CD4-positive, alpha-beta T cell treated with Interleukin-1 beta for 1 hour (primary cell): ENCODE measurements at regions not wholly inside any gene's neighbourhood (a gene's known extent, or its start where the extent isn't known, plus 50 kb on each side); places are given as distances from the start of the nearest gene placed in this dataset.

Experiments used
- DNase-seq, 2 donors: peaks; one replicate each; pipeline ENCODE4 v3.0.0-alpha.2; 2020 to 2022

GRCh38 chr17:15177343-15177742, 87.8 kb downstream of the PMP22 start:
- no peak for DNase-seq

GRCh38 chr17:15175356-15175755, 89.8 kb downstream of the PMP22 start:
- DNase-seq, result no peak

GRCh38 chr17:15171167-15172047, 93.7 kb downstream of the PMP22 start:
- peak; percentile 2 to 7 for DNase-seq

GRCh38 chr17:15169676-15170075, 95.5 kb downstream of the PMP22 start:
- no peak for DNase-seq

- DNase-seq, result no peak
Measured at GRCh38 chr17:15168379-15168778, 96.7 kb downstream of the PMP22 start.

DNA sequence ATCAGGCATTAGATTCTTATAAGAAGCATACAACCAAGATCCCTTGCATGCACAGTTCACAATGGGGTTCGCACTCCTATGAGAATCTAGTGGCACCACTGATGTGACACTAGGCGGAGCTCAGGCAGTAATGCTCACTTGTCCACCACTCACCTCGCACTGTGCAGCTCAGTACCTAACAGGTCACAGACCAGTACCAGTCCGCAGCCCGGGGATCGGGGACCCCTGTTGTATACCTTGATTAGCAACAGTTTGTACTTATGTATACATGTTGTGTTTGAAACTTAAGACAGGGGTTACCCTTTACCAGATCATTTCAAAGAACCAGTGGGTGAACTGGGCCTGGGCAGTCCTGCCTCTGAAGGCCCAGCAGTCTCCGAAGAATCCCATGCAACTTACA, 103.7 kb downstream of the PMP22 start:
- no peak for DNase-seq

DNA sequence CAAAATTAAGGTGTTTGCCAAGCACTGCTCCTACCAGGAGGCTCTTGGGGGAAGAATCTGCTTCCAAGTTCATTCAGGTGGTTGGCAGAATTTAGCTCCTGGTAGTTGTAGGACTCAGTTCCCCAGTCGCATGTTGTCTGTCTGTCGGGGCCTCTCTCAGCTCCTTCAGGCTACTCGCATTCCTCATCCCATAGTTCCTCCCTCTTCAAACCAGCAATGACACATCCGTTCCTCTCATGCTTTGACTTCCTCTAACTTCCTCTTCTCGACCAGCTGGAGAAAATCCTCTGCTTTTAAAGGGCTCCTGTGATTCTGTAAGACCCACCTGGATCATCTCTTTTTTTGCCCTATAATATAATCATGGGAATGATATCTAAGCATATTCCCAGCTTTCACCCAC, 108.1 kb downstream of the PMP22 start:
- no peak for DNase-seq

- no peak for DNase-seq
Measured at GRCh38 chr17:15154618-15155017, 110.5 kb downstream of the PMP22 start.

GRCh38 chr17:15145621-15146020, 119.5 kb downstream of the PMP22 start:
- DNase-seq, result no peak

- DNase-seq, result no peak
Measured at GRCh38 chr17:15143524-15143923, 121.6 kb downstream of the PMP22 start.

DNA sequence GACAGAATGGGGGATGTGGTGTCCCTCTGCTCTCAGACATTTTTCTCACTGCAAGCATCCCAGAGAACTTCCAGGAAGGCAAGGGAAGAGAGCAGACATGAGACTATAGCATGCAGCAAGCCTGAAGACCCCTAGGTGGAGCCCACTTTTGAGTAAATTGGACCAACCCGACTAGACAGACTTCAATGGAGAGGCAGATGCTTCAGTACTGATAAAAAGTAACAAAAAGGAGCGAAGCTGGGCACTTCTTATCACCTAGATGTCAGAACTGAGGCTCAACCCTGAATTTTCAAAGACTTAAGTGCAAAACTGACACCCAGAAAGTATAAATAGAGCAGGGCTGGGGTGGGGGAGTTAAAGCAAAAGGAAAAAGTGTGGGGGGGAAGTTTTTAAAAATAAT, 130.8 kb downstream of the PMP22 start:
- DNase-seq, result no peak

DNA sequence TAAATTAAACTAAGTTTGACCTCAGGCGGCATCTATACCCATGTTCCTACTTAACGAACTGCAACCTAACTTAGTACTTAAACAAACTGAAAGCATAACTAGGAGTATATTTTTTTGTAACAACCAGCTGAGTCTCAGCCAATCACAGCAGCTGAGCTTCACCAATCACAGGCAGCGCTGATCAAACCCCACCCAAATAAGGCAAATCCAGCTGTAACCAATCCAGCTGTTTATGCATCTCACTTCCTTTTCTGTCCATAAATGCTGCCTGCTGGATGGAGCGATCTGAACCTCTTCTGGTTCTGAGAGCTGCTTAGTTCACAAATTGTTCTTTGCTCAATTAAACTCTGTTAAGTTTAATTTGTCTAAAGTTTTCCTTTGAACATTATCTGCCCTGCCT, 131.3 kb downstream of the PMP22 start:
- DNase-seq, result no peak

DNA sequence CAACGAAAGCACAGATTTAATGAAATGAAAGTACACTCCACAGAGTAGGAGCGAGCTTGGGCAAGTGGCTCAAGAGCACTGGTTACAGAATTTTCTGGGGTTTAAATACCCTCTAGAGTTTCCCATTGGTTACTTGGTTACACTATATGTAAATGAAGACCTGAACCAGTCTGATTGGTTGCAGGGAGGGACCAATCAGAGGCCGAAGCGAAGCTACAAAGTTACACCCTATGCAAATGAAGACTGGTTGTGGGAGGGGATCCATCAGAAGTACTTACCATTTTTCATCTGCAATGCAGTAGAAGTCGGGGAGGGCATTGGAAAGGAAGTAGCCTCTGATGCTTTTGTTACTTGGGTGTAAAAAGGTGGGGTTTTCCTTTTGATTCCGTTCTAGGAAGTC, 132.0 kb downstream of the PMP22 start:
- no peak for DNase-seq

- DNase-seq, result no peak
Measured at GRCh38 chr17:15130426-15130825, 134.7 kb downstream of the PMP22 start.

- DNase-seq, result no peak
Measured at GRCh38 chr17:15129986-15130385, 135.1 kb downstream of the PMP22 start.

- no peak for DNase-seq
Measured at GRCh38 chr17:15124746-15125145, 140.4 kb downstream of the PMP22 start.

- no peak for DNase-seq
Measured at GRCh38 chr17:15124264-15124595, 140.9 kb downstream of the PMP22 start.

GRCh38 chr17:15123593-15124263, 141.4 kb downstream of the PMP22 start:
- DNase-seq, result no peak

DNA sequence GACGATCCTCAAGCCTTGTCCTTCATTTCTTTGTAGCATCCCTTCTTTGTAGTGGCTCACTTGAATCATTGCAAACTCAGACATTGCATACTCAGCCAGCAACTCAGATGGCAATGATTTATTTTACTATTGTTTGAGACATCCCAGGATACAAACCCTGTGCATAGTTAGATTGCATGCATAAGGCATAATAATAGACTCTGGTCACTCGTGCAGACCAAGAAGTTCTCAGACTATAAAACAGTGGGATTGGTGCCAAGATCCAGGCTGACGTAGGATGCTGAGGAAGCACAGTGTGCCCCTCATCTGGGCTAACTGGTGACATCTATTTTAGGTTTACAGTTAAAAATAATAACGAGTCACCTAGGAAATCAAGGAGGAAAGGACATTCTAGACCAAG, 142.3 kb downstream of the PMP22 start:
- DNase-seq, result no peak

- no peak for DNase-seq
Measured at GRCh38 chr17:15121426-15121825, 143.7 kb downstream of the PMP22 start.

GRCh38 chr17:15119968-15120367, 145.2 kb downstream of the PMP22 start:
- DNase-seq, result no peak

GRCh38 chr17:15117239-15117638, 147.9 kb downstream of the PMP22 start:
- no peak for DNase-seq

- DNase-seq, result no peak
Measured at GRCh38 chr17:15112846-15113617, 152.1 kb downstream of the PMP22 start.

- no peak for DNase-seq
Measured at GRCh38 chr17:15109608-15110007, 155.5 kb downstream of the PMP22 start.
